A673 (cell line): ENCODE measurements at regions not wholly inside any gene's neighbourhood (a gene's known extent, or its start where the extent isn't known, plus 50 kb on each side); places are given as distances from the start of the nearest gene placed in this dataset.
"Not testable (repeated sequence)": the region's sequence is repeated elsewhere in the genome, so short reads cannot be mapped to it uniquely, and the experiment has no call there.

ENCODE experiments used
- BruUV-seq: library from RNA; stranded (reverse); fragments of 400-500 nt; replicated peaks from 2 replicates; lab custom pipeline; 2021; lab: Mats Ljungman, UMichigan
- CTCF ChIA-PET: fragments of 300-600 bp; sonication (Branson Sonifier 250); formaldehyde crosslinking; loops from one replicate; lab custom pipeline; 2022; ENCODE audit warnings: antibody characterized with exemption; lab: Charles Lee
- POLR2A ChIA-PET: fragments of 300-600 bp; sonication (Branson Sonifier 250); formaldehyde crosslinking; loops from one replicate; lab custom pipeline; 2022; ENCODE audit warnings: antibody characterized with exemption; ENCODE audit not compliant: low non-redundant PET; lab: Charles Lee
- DNase-seq: peaks from one replicate; pipeline ENCODE4 v3.0.0-alpha.2; 2015; ENCODE audit warnings: low spot score
- H3K27ac ChIP-seq: fragments of 200-600 bp; sonication (generic); 2 replicates; pipeline ENCODE4 v1.5.1; 2016; ENCODE audit warnings: mixed run types, low read depth, mild to moderate bottlenecking, mixed read lengths, antibody characterized with exemption, low read length; ENCODE audit not compliant: poor library complexity, severe bottlenecking
- H3K27me3 ChIP-seq: fragments of 200-600 bp; sonication (generic); replicated peaks from 2 replicates; pipeline ENCODE4 v1.6.1; 2017; ENCODE audit warnings: mixed run types, low read depth, mild to moderate bottlenecking, mixed read lengths, antibody characterized with exemption, low read length; ENCODE audit not compliant: insufficient read depth, poor library complexity
- H3K36me3 ChIP-seq: fragments of 200-600 bp; sonication (generic); 2 replicates; pipeline ENCODE4 v1.6.1; 2016; ENCODE audit warnings: mixed run types, mild to moderate bottlenecking, mixed read lengths, antibody characterized with exemption, low read length; ENCODE audit not compliant: insufficient read depth, poor library complexity, severe bottlenecking
- H3K4me1 ChIP-seq: fragments of 200-600 bp; sonication (generic); 2 replicates; pipeline ENCODE4 v1.6.1; 2017; ENCODE audit warnings: mixed run types, mild to moderate bottlenecking, mixed read lengths, antibody characterized with exemption, low read length; ENCODE audit not compliant: insufficient read depth, poor library complexity, severe bottlenecking
- H3K4me3 ChIP-seq: fragments of 200-600 bp; sonication (generic); 2 replicates; pipeline ENCODE4 v1.5.1; 2016; ENCODE audit warnings: low read depth, mixed run types, mild to moderate bottlenecking, mixed read lengths, low read length; ENCODE audit not compliant: poor library complexity, severe bottlenecking
- H3K9me3 ChIP-seq: fragments of 200-600 bp; sonication (generic); 2 replicates; pipeline ENCODE4 v1.6.1; 2016; ENCODE audit warnings: mixed run types, low read depth, mild to moderate bottlenecking, mixed read lengths, antibody characterized with exemption, low read length; ENCODE audit not compliant: poor library complexity, severe bottlenecking
- intact Hi-C: fragments of 100-400 bp; cut with micrococcal nuclease; formaldehyde crosslinking; loops from one replicate; pipeline ENCODE4 v1.10.0; 2022; ENCODE audit not compliant: unreplicated experiment

GRCh38 chr15:20055921-20056320 is 485.7 kb downstream of the GOLGA6L6 start:
- H3K9me3 ChIP-seq, H3K4me3 ChIP-seq, CTCF ChIA-PET, H3K4me1 ChIP-seq, H3K27ac ChIP-seq, intact Hi-C loops, POLR2A ChIA-PET, H3K27me3 ChIP-seq, BruUV-seq, H3K36me3 ChIP-seq, DNase-seq: not testable (repeated sequence)

GRCh38 chr15:20048189-20048588 is 493.4 kb downstream of the GOLGA6L6 start:
- H3K4me1 ChIP-seq, H3K27ac ChIP-seq, H3K27me3 ChIP-seq, CTCF ChIA-PET, H3K9me3 ChIP-seq, BruUV-seq, POLR2A ChIA-PET, DNase-seq, intact Hi-C loops, H3K4me3 ChIP-seq, H3K36me3 ChIP-seq: not testable (repeated sequence)

- CTCF ChIA-PET, H3K9me3 ChIP-seq, DNase-seq, POLR2A ChIA-PET, H3K4me3 ChIP-seq, H3K36me3 ChIP-seq, BruUV-seq, intact Hi-C loops, H3K27ac ChIP-seq, H3K27me3 ChIP-seq, H3K4me1 ChIP-seq: not testable (repeated sequence)
These were observed 496.4 kb downstream of the GOLGA6L6 start for GRCh38 chr15:20045165-20045564.

- DNase-seq, CTCF ChIA-PET, BruUV-seq, H3K27me3 ChIP-seq, H3K27ac ChIP-seq, H3K4me3 ChIP-seq, H3K9me3 ChIP-seq, H3K36me3 ChIP-seq, H3K4me1 ChIP-seq, intact Hi-C loops, POLR2A ChIA-PET: not testable (repeated sequence)
These were observed 500.9 kb downstream of the GOLGA6L6 start for GRCh38 chr15:20040691-20041090.

- H3K27me3 ChIP-seq, DNase-seq, CTCF ChIA-PET, H3K27ac ChIP-seq, intact Hi-C loops, H3K4me1 ChIP-seq, POLR2A ChIA-PET, H3K4me3 ChIP-seq, H3K36me3 ChIP-seq, BruUV-seq, H3K9me3 ChIP-seq: not testable (repeated sequence)
These were observed 516.6 kb downstream of the GOLGA6L6 start for GRCh38 chr15:20025040-20025439.

DNA sequence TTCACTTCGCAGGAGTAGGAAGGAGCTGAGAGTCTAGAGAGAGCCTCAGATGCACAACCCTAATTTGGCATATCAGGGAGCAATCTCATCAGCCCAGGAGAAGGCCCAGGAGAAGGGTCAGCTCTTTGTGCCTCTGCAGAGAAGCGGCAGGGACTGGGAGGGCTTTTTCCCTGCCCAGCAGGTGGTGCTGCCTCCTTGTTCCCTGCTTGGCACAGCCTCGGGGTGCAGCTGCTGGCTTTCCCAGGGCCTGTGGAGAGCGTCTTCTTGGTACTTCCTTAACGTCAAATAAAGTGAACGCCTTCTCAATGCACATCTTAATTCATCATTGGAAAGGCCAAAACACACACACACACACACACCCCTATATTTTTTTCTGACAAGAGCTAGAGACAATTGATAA is 519.3 kb downstream of the GOLGA6L6 start:
- intact Hi-C loops, BruUV-seq, H3K27ac ChIP-seq, H3K4me3 ChIP-seq, H3K27me3 ChIP-seq, POLR2A ChIA-PET, DNase-seq, CTCF ChIA-PET, H3K36me3 ChIP-seq, H3K4me1 ChIP-seq, H3K9me3 ChIP-seq: not testable (repeated sequence)

- H3K4me1 ChIP-seq, H3K4me3 ChIP-seq, H3K36me3 ChIP-seq, DNase-seq, BruUV-seq, H3K27me3 ChIP-seq, POLR2A ChIA-PET, CTCF ChIA-PET, H3K9me3 ChIP-seq, intact Hi-C loops, H3K27ac ChIP-seq: not testable (repeated sequence)
These were observed 520.2 kb downstream of the GOLGA6L6 start for GRCh38 chr15:20021351-20021750.

- H3K36me3 ChIP-seq, CTCF ChIA-PET, DNase-seq, H3K9me3 ChIP-seq, BruUV-seq, H3K27ac ChIP-seq, H3K4me3 ChIP-seq, H3K4me1 ChIP-seq, intact Hi-C loops, POLR2A ChIA-PET, H3K27me3 ChIP-seq: not testable (repeated sequence)
These were observed 521.0 kb downstream of the GOLGA6L6 start for GRCh38 chr15:20020588-20020987.
